ENCODE measurements at regions not wholly inside any gene's neighbourhood (a gene's known extent, or its start where the extent isn't known, plus 50 kb on each side); places are given as distances from the start of the nearest gene placed in this dataset.

GRCh38 chr16:14364386-14365199 lies 265.5 kb downstream of the PARN start:
- no peak for DNase-seq (ENCODE audit: extremely low spot score)
- POLR2A ChIA-PET = no interaction called here
- CTCF ChIA-PET = no interaction called here
- TF ChIP-seq L3MBTL2 (conservative IDR thresholded peaks at IDR 0.05) (no peak), NFRKB (IDR thresholded peaks at IDR 0.05) (no peak), ARNT (IDR thresholded peaks at IDR 0.05) (no peak), ZNF384 (IDR thresholded peaks at IDR 0.05) (no peak), SP1 (IDR thresholded peaks at IDR 0.05) (no peak), TARDBP (IDR thresholded peaks at IDR 0.05) (no peak), ELF4 (IDR thresholded peaks at IDR 0.05) (no peak), FOXM1 (IDR thresholded peaks at IDR 0.05; ENCODE audit: borderline replicate concordance) (no peak), SUZ12 (IDR thresholded peaks at IDR 0.05) (no peak), LEF1 (IDR thresholded peaks at IDR 0.05; ENCODE audit: borderline replicate concordance) (no peak), CTBP1 (IDR thresholded peaks at IDR 0.05; ENCODE audit: borderline replicate concordance) (no peak), HDGF (IDR thresholded peaks at IDR 0.05; ENCODE audit: borderline replicate concordance) (no peak)

- ChIA-PET POLR2A (no interaction called here), CTCF (no interaction called here)
- TF ChIP-seq LEF1 (IDR thresholded peaks at IDR 0.05; ENCODE audit: borderline replicate concordance) = no peak
- TF ChIP-seq ELF4 (IDR thresholded peaks at IDR 0.05) = no peak
- TF ChIP-seq PKNOX1 (IDR thresholded peaks at IDR 0.05) = no peak
- no peak for TF ChIP-seq L3MBTL2 (conservative IDR thresholded peaks at IDR 0.05)
- TF ChIP-seq BHLHE40 (IDR thresholded peaks at IDR 0.05; ENCODE audit: borderline replicate concordance) = no peak
- no peak for TF ChIP-seq CTBP1 (IDR thresholded peaks at IDR 0.05; ENCODE audit: borderline replicate concordance)
- TF ChIP-seq SP1 (IDR thresholded peaks at IDR 0.05) = no peak
- no peak for TF ChIP-seq FOXM1 (IDR thresholded peaks at IDR 0.05; ENCODE audit: borderline replicate concordance)
- TF ChIP-seq TARDBP (IDR thresholded peaks at IDR 0.05) = no peak
- no peak for TF ChIP-seq ZNF384 (IDR thresholded peaks at IDR 0.05)
- no peak for TF ChIP-seq ARNT (IDR thresholded peaks at IDR 0.05)
- TF ChIP-seq SUZ12 (IDR thresholded peaks at IDR 0.05) = no peak
- no peak for TF ChIP-seq FOXK2 (IDR thresholded peaks at IDR 0.05)
- DNase-seq (ENCODE audit: extremely low spot score) = no peak
Observed at GRCh38 chr16:14364112-14364385, 266.0 kb downstream of the PARN start.

GRCh38 chr16:14362774-14363371 lies 267.2 kb downstream of the PARN start:
- CTCF ChIA-PET = no interaction called here
- DNase-seq (ENCODE audit: extremely low spot score) = no peak
- POLR2A ChIA-PET = no interaction called here
- TF ChIP-seq TARDBP (IDR thresholded peaks at IDR 0.05) = no peak
- TF ChIP-seq FOXA1 (IDR thresholded peaks at IDR 0.05) = no peak
- no peak for TF ChIP-seq HDGF (IDR thresholded peaks at IDR 0.05; ENCODE audit: borderline replicate concordance)
- no peak for TF ChIP-seq SP1 (IDR thresholded peaks at IDR 0.05)
- TF ChIP-seq CTBP1 (IDR thresholded peaks at IDR 0.05; ENCODE audit: borderline replicate concordance) = no peak
- no peak for TF ChIP-seq L3MBTL2 (conservative IDR thresholded peaks at IDR 0.05)
- TF ChIP-seq ARNT (IDR thresholded peaks at IDR 0.05) = no peak
- TF ChIP-seq BHLHE40 (IDR thresholded peaks at IDR 0.05; ENCODE audit: borderline replicate concordance) = no peak
- no peak for TF ChIP-seq FOXM1 (IDR thresholded peaks at IDR 0.05; ENCODE audit: borderline replicate concordance)
- TF ChIP-seq ZNF384 (IDR thresholded peaks at IDR 0.05) = no peak
- no peak for TF ChIP-seq NFRKB (IDR thresholded peaks at IDR 0.05)
- TF ChIP-seq SUZ12 (IDR thresholded peaks at IDR 0.05) = no peak
- TF ChIP-seq LEF1 (IDR thresholded peaks at IDR 0.05; ENCODE audit: borderline replicate concordance) = no peak
- TF ChIP-seq ELF4 (IDR thresholded peaks at IDR 0.05) = no peak
- no peak for TF ChIP-seq PKNOX1 (IDR thresholded peaks at IDR 0.05)
- TF ChIP-seq FOXK2 (IDR thresholded peaks at IDR 0.05) = no peak

- POLR2A ChIA-PET = no interaction called here
- no peak for DNase-seq (ENCODE audit: extremely low spot score)
- TF ChIP-seq TARDBP (IDR thresholded peaks at IDR 0.05) = no peak
- no peak for TF ChIP-seq NFRKB (IDR thresholded peaks at IDR 0.05)
- no peak for TF ChIP-seq FOXM1 (IDR thresholded peaks at IDR 0.05; ENCODE audit: borderline replicate concordance)
- TF ChIP-seq SUZ12 (IDR thresholded peaks at IDR 0.05) = no peak
- no peak for TF ChIP-seq BHLHE40 (IDR thresholded peaks at IDR 0.05; ENCODE audit: borderline replicate concordance)
- no peak for TF ChIP-seq FOXK2 (IDR thresholded peaks at IDR 0.05)
- no peak for TF ChIP-seq CTBP1 (IDR thresholded peaks at IDR 0.05; ENCODE audit: borderline replicate concordance)
- TF ChIP-seq HDGF (IDR thresholded peaks at IDR 0.05; ENCODE audit: borderline replicate concordance) = no peak
- no peak for TF ChIP-seq SP1 (IDR thresholded peaks at IDR 0.05)
- TF ChIP-seq ELF4 (IDR thresholded peaks at IDR 0.05) = no peak
- no peak for TF ChIP-seq ZNF384 (IDR thresholded peaks at IDR 0.05)
- CTCF ChIA-PET = no interaction called here
Observed at GRCh38 chr16:14360326-14361037, 269.6 kb downstream of the PARN start.

- DNase-seq (ENCODE audit: extremely low spot score) = no peak
- CTCF ChIA-PET = no interaction called here
- no peak for TF ChIP-seq NFRKB (IDR thresholded peaks at IDR 0.05)
- TF ChIP-seq TARDBP (IDR thresholded peaks at IDR 0.05) = no peak
- TF ChIP-seq ARNT (IDR thresholded peaks at IDR 0.05) = no peak
- no peak for TF ChIP-seq FOXA1 (IDR thresholded peaks at IDR 0.05)
- TF ChIP-seq PKNOX1 (IDR thresholded peaks at IDR 0.05) = no peak
- no peak for TF ChIP-seq HDGF (IDR thresholded peaks at IDR 0.05; ENCODE audit: borderline replicate concordance)
- TF ChIP-seq SP1 (IDR thresholded peaks at IDR 0.05) = no peak
- TF ChIP-seq SUZ12 (IDR thresholded peaks at IDR 0.05) = no peak
- no peak for TF ChIP-seq LEF1 (IDR thresholded peaks at IDR 0.05; ENCODE audit: borderline replicate concordance)
- no peak for TF ChIP-seq FOXK2 (IDR thresholded peaks at IDR 0.05)
- TF ChIP-seq L3MBTL2 (conservative IDR thresholded peaks at IDR 0.05) = no peak
- TF ChIP-seq CTBP1 (IDR thresholded peaks at IDR 0.05; ENCODE audit: borderline replicate concordance) = no peak
- no peak for TF ChIP-seq BHLHE40 (IDR thresholded peaks at IDR 0.05; ENCODE audit: borderline replicate concordance)
- no peak for TF ChIP-seq FOXM1 (IDR thresholded peaks at IDR 0.05; ENCODE audit: borderline replicate concordance)
- no peak for TF ChIP-seq ELF4 (IDR thresholded peaks at IDR 0.05)
- no peak for TF ChIP-seq ZNF384 (IDR thresholded peaks at IDR 0.05)
- POLR2A ChIA-PET = no interaction called here
Observed at GRCh38 chr16:14358697-14359305, 271.3 kb downstream of the PARN start.

All from HEK293T (cell line).